ENCODE measurements at regions not wholly inside any gene's neighbourhood (a gene's known extent, or its start where the extent isn't known, plus 50 kb on each side); places are given as distances from the start of the nearest gene placed in this dataset.

DNA sequence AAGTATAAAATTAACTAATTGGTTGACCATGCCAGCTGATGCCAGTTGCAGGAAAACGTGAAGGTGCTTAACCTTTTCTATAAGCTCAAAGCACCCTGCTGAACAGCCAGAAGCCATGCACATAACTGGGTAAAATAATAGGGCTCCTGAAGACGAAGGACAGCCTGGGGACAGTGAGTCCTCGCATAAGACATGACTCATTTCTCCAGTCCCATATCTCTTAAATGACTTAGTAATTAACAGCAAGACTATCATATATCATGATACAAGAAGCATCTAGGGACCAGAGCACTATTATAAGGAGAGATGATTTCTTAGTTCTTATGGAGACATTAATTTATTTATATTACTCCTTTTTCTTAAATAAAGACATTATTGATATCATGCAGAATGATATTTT, 100.5 kb upstream of the DOK6 start (continued):
- TF ChIP-seq, protein P1, sequence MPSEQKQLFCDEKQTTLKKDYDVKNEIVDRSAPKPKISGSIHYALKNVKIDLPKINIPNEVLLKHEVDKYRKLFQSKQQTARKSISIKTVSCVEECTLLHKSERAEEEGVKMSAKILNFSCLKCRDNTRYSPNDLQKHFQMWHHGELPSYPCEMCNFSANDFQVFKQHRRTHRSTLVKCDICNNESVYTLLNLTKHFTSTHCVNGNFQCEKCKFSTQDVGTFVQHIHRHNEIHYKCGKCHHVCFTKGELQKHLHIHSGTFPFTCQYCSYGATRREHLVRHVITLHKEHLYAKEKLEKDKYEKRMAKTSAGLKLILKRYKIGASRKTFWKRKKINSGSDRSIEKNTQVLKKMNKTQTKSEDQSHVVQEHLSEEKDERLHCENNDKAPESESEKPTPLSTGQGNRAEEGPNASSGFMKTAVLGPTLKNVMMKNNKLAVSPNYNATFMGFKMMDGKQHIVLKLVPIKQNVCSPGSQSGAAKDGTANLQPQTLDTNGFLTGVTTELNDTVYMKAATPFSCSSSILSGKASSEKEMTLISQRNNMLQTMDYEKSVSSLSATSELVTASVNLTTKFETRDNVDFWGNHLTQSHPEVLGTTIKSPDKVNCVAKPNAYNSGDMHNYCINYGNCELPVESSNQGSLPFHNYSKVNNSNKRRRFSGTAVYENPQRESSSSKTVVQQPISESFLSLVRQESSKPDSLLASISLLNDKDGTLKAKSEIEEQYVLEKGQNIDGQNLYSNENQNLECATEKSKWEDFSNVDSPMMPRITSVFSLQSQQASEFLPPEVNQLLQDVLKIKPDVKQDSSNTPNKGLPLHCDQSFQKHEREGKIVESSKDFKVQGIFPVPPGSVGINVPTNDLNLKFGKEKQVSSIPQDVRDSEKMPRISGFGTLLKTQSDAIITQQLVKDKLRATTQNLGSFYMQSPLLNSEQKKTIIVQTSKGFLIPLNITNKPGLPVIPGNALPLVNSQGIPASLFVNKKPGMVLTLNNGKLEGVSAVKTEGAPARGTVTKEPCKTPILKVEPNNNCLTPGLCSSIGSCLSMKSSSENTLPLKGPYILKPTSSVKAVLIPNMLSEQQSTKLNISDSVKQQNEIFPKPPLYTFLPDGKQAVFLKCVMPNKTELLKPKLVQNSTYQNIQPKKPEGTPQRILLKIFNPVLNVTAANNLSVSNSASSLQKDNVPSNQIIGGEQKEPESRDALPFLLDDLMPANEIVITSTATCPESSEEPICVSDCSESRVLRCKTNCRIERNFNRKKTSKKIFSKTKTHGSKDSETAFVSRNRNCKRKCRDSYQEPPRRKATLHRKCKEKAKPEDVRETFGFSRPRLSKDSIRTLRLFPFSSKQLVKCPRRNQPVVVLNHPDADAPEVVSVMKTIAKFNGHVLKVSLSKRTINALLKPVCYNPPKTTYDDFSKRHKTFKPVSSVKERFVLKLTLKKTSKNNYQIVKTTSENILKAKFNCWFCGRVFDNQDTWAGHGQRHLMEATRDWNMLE (tag by site-specific recombination; conservative IDR thresholded peaks at IDR 0.05; ENCODE audit: low read depth) = no peak
- TF ChIP-seq, protein P2, sequence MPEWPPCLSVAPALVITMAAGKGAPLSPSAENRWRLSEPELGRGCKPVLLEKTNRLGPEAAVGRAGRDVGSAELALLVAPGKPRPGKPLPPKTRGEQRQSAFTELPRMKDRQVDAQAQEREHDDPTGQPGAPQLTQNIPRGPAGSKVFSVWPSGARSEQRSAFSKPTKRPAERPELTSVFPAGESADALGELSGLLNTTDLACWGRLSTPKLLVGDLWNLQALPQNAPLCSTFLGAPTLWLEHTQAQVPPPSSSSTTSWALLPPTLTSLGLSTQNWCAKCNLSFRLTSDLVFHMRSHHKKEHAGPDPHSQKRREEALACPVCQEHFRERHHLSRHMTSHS (tag by site-specific recombination; IDR thresholded peaks at IDR 0.05) = no peak
- no peak for TF ChIP-seq ZNF214 (tag by site-specific recombination; IDR thresholded peaks at IDR 0.05; ENCODE audit: borderline replicate concordance)

DNA sequence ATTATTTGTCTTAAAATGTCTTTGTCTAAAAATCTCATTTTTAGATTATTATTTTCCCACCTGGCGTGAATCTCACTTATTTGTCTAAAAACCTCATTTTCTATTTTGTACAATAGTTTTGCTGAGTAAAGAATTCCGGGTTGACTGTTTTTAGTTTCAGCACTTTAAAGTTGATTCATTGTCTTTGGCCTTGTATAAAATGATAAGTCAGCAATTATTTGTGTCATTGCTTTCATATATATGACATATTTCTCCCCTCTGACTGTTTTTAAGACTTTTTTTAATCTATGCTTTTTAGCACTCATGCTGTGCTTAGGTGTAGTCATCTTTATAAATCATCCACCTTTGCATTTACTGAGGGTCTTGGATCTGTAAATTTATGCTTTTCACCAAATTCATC, 92.1 kb upstream of the DOK6 start:
- Histone ChIP-seq H3K4me1 (ENCODE audit: control insufficient read depth, insufficient read depth, low read length) (no peaks in the 10 kb centered on the region), H3K9me3 (ENCODE audit: control insufficient read depth, insufficient read depth, low read depth, low read length) (no peaks in the 10 kb centered on the region), H3K36me3 (ENCODE audit: control insufficient read depth in 2 of 2, insufficient read depth in 1 of 2, low read length in 2 of 2) (no peaks in the 10 kb centered on the region), H3K4me3 (ENCODE audit: low read depth, low read length) (no peak overlapping the region), H3K27ac (ENCODE audit: extremely low read depth, low read depth, low read length) (no peak overlapping the region)
- POLR2A ChIA-PET = no interaction called here
- TF ChIP-seq ZNF473 (tag by site-specific recombination; IDR thresholded peaks at IDR 0.05) (no peak), ZNF747 (tag by site-specific recombination; IDR thresholded peaks at IDR 0.05) (no peak), ZNF585B (tag by site-specific recombination; IDR thresholded peaks at IDR 0.05) (no peak), REPIN1 (tag by site-specific recombination; IDR thresholded peaks at IDR 0.05; ENCODE audit: low read depth) (no peak), ZNF221 (tag by site-specific recombination; IDR thresholded peaks at IDR 0.05; ENCODE audit: borderline replicate concordance) (no peak), ZBTB21 (tag by site-specific recombination; IDR thresholded peaks at IDR 0.05) (no peak), ZNF24 (tag by site-specific recombination; IDR thresholded peaks at IDR 0.05) (no peak), RBAK (tag by site-specific recombination; IDR thresholded peaks at IDR 0.05) (no peak), ZNF211 (tag by site-specific recombination; IDR thresholded peaks at IDR 0.05; ENCODE audit: low read depth) (no peak)
- TF ChIP-seq, protein P3, sequence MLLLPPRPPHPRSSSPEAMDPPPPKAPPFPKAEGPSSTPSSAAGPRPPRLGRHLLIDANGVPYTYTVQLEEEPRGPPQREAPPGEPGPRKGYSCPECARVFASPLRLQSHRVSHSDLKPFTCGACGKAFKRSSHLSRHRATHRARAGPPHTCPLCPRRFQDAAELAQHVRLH (tag by site-specific recombination; IDR thresholded peaks at IDR 0.05) = no peak
- CTCF ChIA-PET = no interaction called here

DNA sequence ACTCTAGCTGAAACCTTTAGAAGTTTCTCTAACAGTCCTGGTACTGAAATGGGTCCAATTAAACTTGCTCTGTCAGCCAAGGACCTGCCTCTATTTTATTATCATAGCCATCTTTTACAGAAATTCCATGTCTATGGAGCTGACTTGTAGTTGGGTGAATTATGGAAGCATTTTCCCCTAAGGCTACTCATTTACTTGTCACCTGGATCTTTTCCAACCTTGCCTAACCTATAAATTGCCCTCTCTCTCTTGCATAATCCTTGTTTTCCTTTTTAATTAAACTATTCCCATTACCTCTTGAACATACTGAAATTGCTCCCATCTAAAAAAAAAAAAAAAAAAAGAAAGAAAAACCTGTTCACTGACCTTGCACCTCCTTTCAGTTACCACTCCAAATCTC, 74.6 kb upstream of the DOK6 start:
- H3K9me3 ChIP-seq (ENCODE audit: control insufficient read depth, insufficient read depth, low read depth, low read length) = no peaks in the 10 kb centered on the region
- CTCF ChIA-PET = no interaction called here
- no peaks in the 10 kb centered on the region for H3K4me1 ChIP-seq (ENCODE audit: control insufficient read depth, insufficient read depth, low read length)
- TF ChIP-seq ZNF792 (tag by site-specific recombination; IDR thresholded peaks at IDR 0.05) = no peak
- no peak for TF ChIP-seq GLIS2 (tag by site-specific recombination; IDR thresholded peaks at IDR 0.05)
- no peak for TF ChIP-seq ZNF473 (tag by site-specific recombination; IDR thresholded peaks at IDR 0.05)
- TF ChIP-seq, protein P4, sequence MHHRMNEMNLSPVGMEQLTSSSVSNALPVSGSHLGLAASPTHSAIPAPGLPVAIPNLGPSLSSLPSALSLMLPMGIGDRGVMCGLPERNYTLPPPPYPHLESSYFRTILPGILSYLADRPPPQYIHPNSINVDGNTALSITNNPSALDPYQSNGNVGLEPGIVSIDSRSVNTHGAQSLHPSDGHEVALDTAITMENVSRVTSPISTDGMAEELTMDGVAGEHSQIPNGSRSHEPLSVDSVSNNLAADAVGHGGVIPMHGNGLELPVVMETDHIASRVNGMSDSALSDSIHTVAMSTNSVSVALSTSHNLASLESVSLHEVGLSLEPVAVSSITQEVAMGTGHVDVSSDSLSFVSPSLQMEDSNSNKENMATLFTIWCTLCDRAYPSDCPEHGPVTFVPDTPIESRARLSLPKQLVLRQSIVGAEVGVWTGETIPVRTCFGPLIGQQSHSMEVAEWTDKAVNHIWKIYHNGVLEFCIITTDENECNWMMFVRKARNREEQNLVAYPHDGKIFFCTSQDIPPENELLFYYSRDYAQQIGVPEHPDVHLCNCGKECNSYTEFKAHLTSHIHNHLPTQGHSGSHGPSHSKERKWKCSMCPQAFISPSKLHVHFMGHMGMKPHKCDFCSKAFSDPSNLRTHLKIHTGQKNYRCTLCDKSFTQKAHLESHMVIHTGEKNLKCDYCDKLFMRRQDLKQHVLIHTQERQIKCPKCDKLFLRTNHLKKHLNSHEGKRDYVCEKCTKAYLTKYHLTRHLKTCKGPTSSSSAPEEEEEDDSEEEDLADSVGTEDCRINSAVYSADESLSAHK (tag by site-specific recombination; IDR thresholded peaks at IDR 0.05) = no peak
- TF ChIP-seq ZNF19 (tag by site-specific recombination; IDR thresholded peaks at IDR 0.05; ENCODE audit: low read depth) = no peak
- TF ChIP-seq, protein P5, sequence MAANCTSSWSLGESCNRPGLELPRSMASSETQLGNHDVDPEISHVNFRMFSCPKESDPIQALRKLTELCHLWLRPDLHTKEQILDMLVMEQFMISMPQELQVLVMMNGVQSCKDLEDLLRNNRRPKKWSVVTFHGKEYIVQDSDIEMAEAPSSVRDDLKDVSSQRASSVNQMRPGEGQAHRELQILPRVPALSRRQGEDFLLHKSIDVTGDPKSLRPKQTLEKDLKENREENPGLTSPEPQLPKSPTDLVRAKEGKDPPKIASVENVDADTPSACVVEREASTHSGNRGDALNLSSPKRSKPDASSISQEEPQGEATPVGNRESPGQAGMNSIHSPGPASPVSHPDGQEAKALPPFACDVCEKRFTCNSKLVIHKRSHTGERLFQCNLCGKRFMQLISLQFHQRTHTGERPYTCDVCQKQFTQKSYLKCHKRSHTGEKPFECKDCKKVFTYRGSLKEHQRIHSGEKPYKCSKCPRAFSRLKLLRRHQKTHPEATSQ (tag by site-specific recombination; IDR thresholded peaks at IDR 0.05) = no peak
- no peak for TF ChIP-seq ZNF121 (tag by site-specific recombination; IDR thresholded peaks at IDR 0.05)
- TF ChIP-seq KLF9 (tag by site-specific recombination; IDR thresholded peaks at IDR 0.05; ENCODE audit: low read depth) = no peak
- POLR2A ChIA-PET = no interaction called here
- no peaks in the 10 kb centered on the region for H3K36me3 ChIP-seq (ENCODE audit: control insufficient read depth in 2 of 2, insufficient read depth in 1 of 2, low read length in 2 of 2)
- no peak overlapping the region for H3K4me3 ChIP-seq (ENCODE audit: low read depth, low read length)
- no peak overlapping the region for H3K27ac ChIP-seq (ENCODE audit: extremely low read depth, low read depth, low read length)
